CD4-positive, alpha-beta T cell (primary cell): ENCODE measurements at regions not wholly inside any gene's neighbourhood (a gene's known extent, or its start where the extent isn't known, plus 50 kb on each side); places are given as distances from the start of the nearest gene placed in this dataset.

Experiments
- ATAC-seq: fragments of 200-7000 bp; cut with Tn5 transposase; one replicate; pipeline ENCODE4 v1.10.0; 2022; ENCODE audit warnings: mild to moderate bottlenecking; ENCODE audit not compliant: poor library complexity
- CTCF ChIA-PET: fragments of 350-600 bp; sonication (Branson Sonifier 250); formaldehyde crosslinking; loops from one replicate; lab custom pipeline; 2021; ENCODE audit warnings: antibody characterized with exemption, inconsistent platforms; lab: Charles Lee
- POLR2A ChIA-PET: fragments of 350-600 bp; sonication (Branson Sonifier 250); formaldehyde crosslinking; loops from one replicate; lab custom pipeline; 2021; ENCODE audit warnings: antibody characterized with exemption, inconsistent platforms; lab: Charles Lee
- DNase-seq, 14 experiments: peaks; one replicate each; pipeline ENCODE4 v3.0.0-alpha.2; 2013 to 2020; ENCODE audit warnings: mixed read lengths in 2 of 14
- H3K27ac ChIP-seq, 2 donors: one replicate each; pipeline versions ENCODE4 v1.5.1 to v1.7.0; 2013; ENCODE audit warnings: low read length in 2 of 2, low read depth in 1 of 2, mild to moderate bottlenecking in 1 of 2
- H3K27me3 ChIP-seq, 2 experiments: 1 replicate in 1 of 2; 2 replicates in 1 of 2; pipeline versions ENCODE4 v1.6.1 to v1.7.0; 2013; ENCODE audit warnings: low read length in 2 of 2, control low read depth in 1 of 2, mild to moderate bottlenecking in 1 of 2, moderate library complexity in 1 of 2; ENCODE audit not compliant: insufficient read depth in 2 of 2, control insufficient read depth in 1 of 2
- H3K36me3 ChIP-seq: one replicate; pipeline ENCODE4 v1.6.1; 2013; ENCODE audit warnings: low read length, control low read depth; ENCODE audit not compliant: insufficient read depth
- H3K4me1 ChIP-seq: one replicate; pipeline ENCODE4 v1.6.1; 2013; ENCODE audit warnings: low read length, control low read depth; ENCODE audit not compliant: insufficient read depth
- H3K4me3 ChIP-seq: one replicate; pipeline ENCODE4 v1.5.1; 2013; ENCODE audit warnings: mild to moderate bottlenecking, low read length, moderate library complexity
- H3K9me3 ChIP-seq, 2 experiments: 1 replicate in 1 of 2; 2 replicates in 1 of 2; pipeline versions ENCODE4 v1.6.1 to v1.7.0; 2013; ENCODE audit warnings: low read length in 2 of 2, mild to moderate bottlenecking in 2 of 2, control low read depth in 1 of 2, moderate library complexity in 1 of 2; ENCODE audit not compliant: control insufficient read depth in 1 of 2, insufficient read depth in 1 of 2
- H3K27ac Mint-ChIP-seq: one replicate; pipeline ENCODE4 v1.8.0; 2020; ENCODE audit warnings: mixed read lengths
- H3K27me3 Mint-ChIP-seq: one replicate; pipeline ENCODE4 v1.8.0; 2021; ENCODE audit warnings: mixed read lengths
- H3K36me3 Mint-ChIP-seq: one replicate; pipeline ENCODE4 v1.8.0; 2021; ENCODE audit warnings: low read depth, mixed read lengths
- H3K4me1 Mint-ChIP-seq: one replicate; pipeline ENCODE4 v1.8.0; 2021; ENCODE audit warnings: low read depth, mixed read lengths
- H3K4me3 Mint-ChIP-seq: one replicate; pipeline ENCODE4 v1.8.0; 2020; ENCODE audit warnings: mild to moderate bottlenecking, mixed read lengths
- H3K9me3 Mint-ChIP-seq: one replicate; pipeline ENCODE4 v1.8.0; 2020; ENCODE audit warnings: mixed read lengths
- intact Hi-C, 2 experiments: fragments of 100-400 bp; cut with DNase I in 1 of 2; cut with micrococcal nuclease in 1 of 2; formaldehyde crosslinking; loops; one replicate each; pipeline versions ENCODE4 v1.15.1 to v1.9.0; 2023 to 2025; cut with DNase I, micrococcal nuclease
- TF ChIP-seq, protein P1 (sequence below): fragments of 200-600 bp; IDR thresholded peaks from one replicate; pipeline ENCODE4 v1.8.0; 2022; ENCODE audit warnings: antibody characterized with exemption, mild to moderate bottlenecking

DNA sequence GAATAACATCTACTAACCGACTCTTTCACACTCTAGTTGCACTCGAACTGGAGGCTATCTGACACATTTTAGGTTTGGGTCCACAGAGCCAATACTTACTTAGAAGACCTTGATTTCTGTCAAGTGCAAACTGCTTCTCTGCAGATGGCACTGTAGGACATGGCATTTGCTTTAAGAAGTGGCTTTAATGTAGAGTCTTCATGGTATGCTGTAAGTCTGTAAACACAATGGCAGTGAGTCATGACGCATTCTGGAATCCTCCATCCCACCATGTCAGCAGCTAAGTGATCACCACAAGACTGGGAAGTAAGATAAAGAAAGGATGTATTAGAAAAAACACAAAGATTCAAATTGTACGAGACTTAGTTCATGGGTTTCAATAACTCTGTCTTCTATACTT, 377.0 kb upstream of the NOX3 start:
- Histone ChIP-seq H3K27me3 (no peaks in the 10 kb centered on the region), H3K4me3 (no peak overlapping the region), H3K36me3 (no peaks in the 10 kb centered on the region), H3K9me3 (no peaks in the 10 kb centered on the region), H3K4me1 (no peaks in the 10 kb centered on the region), H3K27ac (no peak overlapping the region)
- Mint-ChIP-seq H3K4me1 (no peaks in the 10 kb centered on the region), H3K27ac (no peak overlapping the region), H3K27me3 (no peaks in the 10 kb centered on the region), H3K4me3 (no peak overlapping the region), H3K9me3 (no peaks in the 10 kb centered on the region), H3K36me3 (peaks cover 15% of the 10 kb centered on the region)
- ChIA-PET CTCF (no interaction called here), POLR2A (no interaction called here)
- no peak for ATAC-seq
- TF ChIP-seq, protein P1, sequence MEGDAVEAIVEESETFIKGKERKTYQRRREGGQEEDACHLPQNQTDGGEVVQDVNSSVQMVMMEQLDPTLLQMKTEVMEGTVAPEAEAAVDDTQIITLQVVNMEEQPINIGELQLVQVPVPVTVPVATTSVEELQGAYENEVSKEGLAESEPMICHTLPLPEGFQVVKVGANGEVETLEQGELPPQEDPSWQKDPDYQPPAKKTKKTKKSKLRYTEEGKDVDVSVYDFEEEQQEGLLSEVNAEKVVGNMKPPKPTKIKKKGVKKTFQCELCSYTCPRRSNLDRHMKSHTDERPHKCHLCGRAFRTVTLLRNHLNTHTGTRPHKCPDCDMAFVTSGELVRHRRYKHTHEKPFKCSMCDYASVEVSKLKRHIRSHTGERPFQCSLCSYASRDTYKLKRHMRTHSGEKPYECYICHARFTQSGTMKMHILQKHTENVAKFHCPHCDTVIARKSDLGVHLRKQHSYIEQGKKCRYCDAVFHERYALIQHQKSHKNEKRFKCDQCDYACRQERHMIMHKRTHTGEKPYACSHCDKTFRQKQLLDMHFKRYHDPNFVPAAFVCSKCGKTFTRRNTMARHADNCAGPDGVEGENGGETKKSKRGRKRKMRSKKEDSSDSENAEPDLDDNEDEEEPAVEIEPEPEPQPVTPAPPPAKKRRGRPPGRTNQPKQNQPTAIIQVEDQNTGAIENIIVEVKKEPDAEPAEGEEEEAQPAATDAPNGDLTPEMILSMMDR = no peak
- intact Hi-C loops = loop anchor here in 1 of 2 experiments (5.0 kb wide), 1 partner anchor 165 kb away; no protein-coding TSS in a partner anchor
- DNase-seq = no peak

DNA sequence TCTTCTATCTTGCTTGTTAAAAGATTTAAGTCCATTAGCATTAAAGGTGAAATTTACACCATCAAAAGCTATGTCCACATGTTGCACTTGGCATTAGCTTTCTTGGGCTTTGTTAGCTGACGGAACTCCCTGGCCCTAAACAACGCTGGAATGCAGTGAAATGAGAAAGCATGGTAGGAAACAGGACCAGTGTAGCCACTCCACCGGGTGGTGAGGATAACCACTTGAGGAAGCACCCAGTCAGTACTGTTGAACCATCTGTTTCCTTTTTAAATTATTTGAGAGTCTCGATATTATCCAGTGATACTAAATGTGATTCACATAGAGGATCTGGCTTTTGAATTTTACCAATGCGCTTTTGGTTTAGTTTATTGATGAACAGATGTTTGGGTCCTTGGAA, 374.9 kb upstream of the NOX3 start:
- ATAC-seq = no peak
- Mint-ChIP-seq H3K36me3 (peaks cover 20% of the 10 kb centered on the region), H3K27ac (no peak overlapping the region), H3K4me3 (no peak overlapping the region), H3K27me3 (no peaks in the 10 kb centered on the region), H3K9me3 (no peaks in the 10 kb centered on the region), H3K4me1 (no peaks in the 10 kb centered on the region)
- H3K4me1 ChIP-seq = no peaks in the 10 kb centered on the region
- CTCF ChIA-PET = no interaction called here
- no peaks in the 10 kb centered on the region for H3K9me3 ChIP-seq
- H3K27ac ChIP-seq = no peak overlapping the region
- H3K36me3 ChIP-seq = no peaks in the 10 kb centered on the region
- TF ChIP-seq, protein P1 = no peak
- no peak overlapping the region for H3K4me3 ChIP-seq
- H3K27me3 ChIP-seq = no peaks in the 10 kb centered on the region
- intact Hi-C loops = loop anchor here in 1 of 2 experiments (5.0 kb wide), 1 partner anchor 167 kb away; no protein-coding TSS in a partner anchor
- POLR2A ChIA-PET = interaction anchor here (0.6 kb wide), 1 partner anchor 173 kb away, joined by 4 read pairs; no protein-coding TSS in a partner anchor
- no peak for DNase-seq

DNA sequence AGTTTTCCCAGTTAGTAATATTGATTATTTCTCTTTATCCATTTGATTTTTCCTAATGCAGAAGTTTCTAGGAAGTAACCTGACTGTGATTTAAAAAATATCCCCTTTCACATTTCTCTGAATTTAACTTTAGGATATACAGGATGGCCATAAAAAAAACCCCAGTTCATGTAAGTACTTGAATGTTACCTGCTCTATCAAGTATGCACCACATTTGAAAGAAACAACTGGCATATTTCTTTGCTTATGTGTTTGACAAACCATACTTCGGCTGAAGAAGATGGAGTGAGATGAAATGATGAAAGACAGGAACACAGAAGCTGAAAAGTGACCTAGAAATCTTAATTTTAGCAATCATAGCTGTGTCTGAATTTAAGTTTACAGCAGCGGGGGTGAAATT, 374.0 kb upstream of the NOX3 start:
- intact Hi-C loops = loop anchor here in 1 of 2 experiments (5.0 kb wide), 1 partner anchor 168 kb away; no protein-coding TSS in a partner anchor
- TF ChIP-seq, protein P1 = no peak
- no peak for ATAC-seq
- H3K36me3 ChIP-seq = no peaks in the 10 kb centered on the region
- H3K27ac Mint-ChIP-seq = no peak overlapping the region
- no peaks in the 10 kb centered on the region for H3K9me3 Mint-ChIP-seq
- no peaks in the 10 kb centered on the region for H3K9me3 ChIP-seq
- H3K4me1 ChIP-seq = no peaks in the 10 kb centered on the region
- no peak overlapping the region for H3K4me3 Mint-ChIP-seq
- ChIA-PET CTCF (no interaction called here), POLR2A (no interaction called here)
- H3K27me3 ChIP-seq = no peaks in the 10 kb centered on the region
- no peaks in the 10 kb centered on the region for H3K27me3 Mint-ChIP-seq
- H3K36me3 Mint-ChIP-seq = peaks cover 20% of the 10 kb centered on the region
- H3K27ac ChIP-seq = no peak overlapping the region
- H3K4me1 Mint-ChIP-seq = no peaks in the 10 kb centered on the region
- H3K4me3 ChIP-seq = no peak overlapping the region
- DNase-seq = no peak
